AG08396 (cell line): ENCODE measurements at regions not wholly inside any gene's neighbourhood (a gene's known extent, or its start where the extent isn't known, plus 50 kb on each side); places are given as distances from the start of the nearest gene placed in this dataset.
A peak's percentile ranks its signal among the peaks of the same experiment; 100 is the strongest.

ENCODE experiments used
- DNase-seq: peaks from one replicate; pipeline ENCODE4 v3.0.0; 2012; ENCODE audit warnings: low spot score, mixed read lengths

GRCh38 chr2:64857581-64858471 lies 131.4 kb upstream of the SLC1A4 start:
- DNase-seq, result peak; percentile 32

DNA sequence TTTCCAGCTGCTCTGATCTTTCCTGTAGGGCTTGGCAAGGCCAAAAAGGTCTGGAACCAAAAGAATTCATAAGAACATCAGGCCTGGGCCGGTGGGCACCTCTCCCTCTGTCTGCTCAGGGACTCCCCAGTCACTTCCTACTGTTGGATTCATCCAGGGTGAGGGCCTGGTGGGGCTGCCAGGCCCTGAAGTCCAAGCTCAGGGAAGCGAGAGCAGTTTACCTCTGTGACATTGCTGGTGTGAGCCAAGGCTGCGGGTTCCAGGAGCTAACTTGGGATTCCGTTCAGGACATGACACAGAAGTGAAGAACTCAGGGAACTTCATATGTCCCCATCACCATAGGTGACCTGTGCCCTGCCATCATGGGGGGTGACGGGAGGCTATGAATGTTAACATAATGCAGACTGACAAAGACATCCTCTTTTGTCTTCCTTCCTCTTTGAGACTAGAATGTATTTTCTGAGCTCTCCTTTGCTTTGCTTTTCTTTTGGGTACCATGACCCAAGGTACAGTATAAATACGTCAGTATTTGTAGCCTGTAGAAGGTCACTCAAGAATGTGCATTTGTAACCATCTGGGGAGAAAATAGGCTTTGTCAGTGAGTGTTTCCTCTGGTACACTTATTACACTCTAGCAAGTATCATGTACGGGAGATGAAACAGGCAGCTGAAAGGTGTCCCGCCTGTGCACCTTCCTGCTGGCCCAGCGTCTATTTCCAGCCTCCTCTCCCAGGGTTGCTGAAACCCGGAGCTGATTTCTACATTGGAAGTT lies 130.5 kb upstream of the SLC1A4 start:
- no peak for DNase-seq

GRCh38 chr2:64859312-64860212 lies 129.6 kb upstream of the SLC1A4 start:
- DNase-seq, result peak; percentile 95

GRCh38 chr2:64860276-64860885 lies 128.8 kb upstream of the SLC1A4 start:
- DNase-seq, result no peak

DNA sequence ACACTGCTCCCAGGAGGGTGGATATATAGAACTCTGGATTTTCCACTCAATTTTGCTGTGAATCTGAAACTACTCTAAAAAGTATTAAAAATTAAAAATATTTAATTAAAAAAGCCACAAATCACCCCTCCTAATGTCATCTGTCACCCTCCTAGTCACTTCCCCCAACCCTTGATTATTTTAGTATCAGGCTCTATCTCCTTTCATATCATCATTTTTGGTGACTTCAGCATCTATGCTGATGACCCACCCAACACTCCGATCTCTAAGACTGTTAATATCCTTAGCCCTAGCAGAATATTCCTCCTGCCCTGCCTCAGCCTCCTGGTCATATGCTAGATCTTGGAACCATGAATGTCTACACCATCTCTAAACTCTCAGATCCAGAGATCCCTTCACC lies 128.3 kb upstream of the SLC1A4 start:
- DNase-seq, result no peak

DNA sequence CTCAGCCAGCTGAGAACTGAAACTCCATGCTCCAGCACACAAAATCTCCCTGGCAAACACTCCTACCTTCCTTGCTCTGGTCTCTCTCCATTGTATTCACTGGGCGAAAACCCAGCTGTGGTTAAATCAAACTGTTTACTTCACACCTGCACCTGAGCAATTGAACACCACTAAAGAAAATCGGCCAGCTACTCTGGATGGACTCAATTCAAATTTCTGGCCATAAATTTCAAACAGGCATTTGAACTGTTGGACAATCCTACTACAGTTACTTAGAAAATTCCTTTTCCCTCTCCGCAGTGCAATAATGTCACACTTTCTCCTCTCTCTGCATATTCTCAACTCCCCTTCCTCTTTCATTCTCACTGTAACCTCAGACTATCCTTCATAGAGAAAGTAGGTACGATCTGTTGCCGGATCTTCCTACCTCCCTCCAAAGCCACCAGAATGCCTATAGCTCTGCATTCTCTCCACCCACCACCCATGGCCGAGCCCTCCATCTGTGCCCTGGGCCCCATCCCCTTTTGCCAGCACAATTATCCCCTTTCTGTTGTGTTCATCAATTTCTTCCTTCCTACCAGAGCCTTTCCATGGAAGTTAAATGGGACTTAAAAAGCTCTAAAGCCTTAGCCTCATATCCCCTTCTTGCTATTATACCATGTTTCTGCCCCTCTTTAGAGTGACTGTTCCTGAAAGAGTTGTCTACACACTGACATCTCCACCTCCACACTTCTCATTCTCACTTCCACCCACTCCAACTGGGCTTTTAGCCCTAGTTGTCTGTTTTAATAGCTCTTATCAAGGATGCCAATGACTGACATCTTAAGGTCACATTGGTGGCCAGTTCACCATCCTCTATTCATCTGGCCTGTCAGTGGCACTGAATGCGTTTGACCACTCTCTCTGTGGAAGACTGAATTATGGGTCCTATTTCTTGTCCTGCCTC lies 127.5 kb upstream of the SLC1A4 start:
- no peak for DNase-seq

DNA sequence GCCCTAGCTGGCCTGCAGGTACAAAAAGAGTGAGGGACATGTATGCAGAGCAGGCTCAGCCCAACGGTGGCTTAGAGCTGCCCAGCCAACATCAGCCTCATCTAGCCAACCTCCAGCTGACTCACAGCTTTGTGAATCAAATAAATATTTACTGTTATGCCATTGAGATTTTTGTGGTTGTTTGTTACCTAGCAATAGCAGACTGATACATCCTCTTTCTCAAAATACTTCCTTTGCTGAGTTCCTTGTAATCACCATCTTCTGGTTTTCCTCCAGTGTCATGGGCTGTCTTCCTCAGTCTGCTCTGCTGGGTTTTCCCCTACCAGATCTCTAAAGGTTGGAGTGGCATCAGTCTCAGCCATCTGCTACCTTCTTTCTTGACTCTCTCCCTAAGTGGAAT lies 126.6 kb upstream of the SLC1A4 start:
- peak; percentile 42 for DNase-seq

DNA sequence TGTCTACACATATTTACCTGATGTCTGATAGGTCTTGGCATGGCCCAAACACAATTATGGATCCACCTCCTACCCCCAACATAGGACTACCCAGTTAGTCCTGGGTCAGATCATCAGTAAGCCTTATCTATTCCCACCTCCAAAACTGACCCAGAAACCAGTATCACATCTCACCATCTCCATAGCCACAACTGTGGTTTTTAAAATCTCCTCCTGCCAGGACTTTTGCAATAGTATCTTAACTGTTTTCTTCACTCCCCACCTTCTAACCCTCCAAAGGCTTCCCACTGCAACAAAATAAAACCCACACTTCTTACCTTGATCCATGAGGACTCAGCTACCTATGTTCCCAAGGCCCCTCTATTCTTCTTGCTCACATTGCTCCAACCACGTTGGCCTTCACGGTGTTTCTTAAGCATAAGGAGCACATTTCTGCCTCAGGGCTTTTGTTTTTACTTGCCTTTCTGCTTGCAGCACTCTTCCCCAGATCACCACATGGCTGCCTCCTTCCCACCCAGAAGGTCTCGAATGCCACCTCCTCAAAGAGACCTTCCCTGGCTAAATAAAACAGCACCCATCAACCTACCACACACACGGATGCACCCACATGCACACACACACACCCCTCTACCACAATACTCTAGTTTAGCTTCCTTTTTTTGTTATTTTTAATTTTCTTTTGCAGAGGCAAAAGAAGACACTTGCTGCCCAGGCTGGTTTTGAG lies 125.9 kb upstream of the SLC1A4 start:
- no peak for DNase-seq

GRCh38 chr2:64865073-64865830 lies 123.9 kb upstream of the SLC1A4 start:
- peak; percentile 90 for DNase-seq

DNA sequence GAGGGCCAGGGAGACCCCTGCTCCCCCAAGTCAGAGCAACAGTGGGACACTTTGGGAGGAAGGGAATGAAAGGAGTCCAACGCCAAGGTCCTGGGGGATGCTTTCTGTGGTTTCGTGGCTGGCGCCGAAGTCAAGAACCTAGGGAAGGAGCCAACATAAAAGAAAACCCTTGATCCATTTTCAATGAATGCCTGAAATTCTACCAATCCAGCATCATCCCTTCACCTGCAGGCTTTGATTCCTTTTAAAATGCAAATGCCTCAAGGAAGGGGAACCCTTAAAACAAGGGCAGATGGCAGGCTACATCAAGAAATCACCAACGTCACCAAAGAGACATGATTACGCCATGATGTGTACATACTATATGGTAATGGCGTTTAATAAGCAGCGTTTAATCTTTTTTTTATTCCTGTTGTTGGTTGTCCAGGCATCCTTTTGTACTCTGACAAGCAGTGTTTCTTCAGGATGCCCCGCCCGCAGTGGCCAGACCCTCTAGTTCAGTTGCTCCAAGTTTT lies 123.3 kb upstream of the SLC1A4 start:
- DNase-seq, result no peak

DNA sequence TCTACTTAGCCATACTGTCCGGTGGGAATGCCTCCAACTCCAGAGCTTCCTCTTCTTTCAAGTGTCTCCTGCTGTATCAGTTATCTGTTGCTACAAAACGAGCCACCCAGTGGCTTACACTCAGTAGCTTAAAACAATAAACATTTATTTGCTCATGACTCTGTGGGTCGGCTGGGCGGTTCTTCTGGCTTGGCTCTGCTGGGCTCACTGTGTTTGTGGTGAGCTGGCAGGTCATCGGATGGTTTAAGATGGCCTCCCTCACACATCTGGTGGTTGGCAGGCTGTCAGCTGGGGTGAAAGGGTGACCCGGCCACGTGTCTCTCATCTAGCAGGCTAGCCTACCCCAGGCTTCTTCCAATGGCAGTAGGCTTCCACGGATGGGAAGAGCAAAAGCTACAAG lies 122.4 kb upstream of the SLC1A4 start:
- peak; percentile 84 for DNase-seq

GRCh38 chr2:64867253-64867996 lies 121.8 kb upstream of the SLC1A4 start:
- DNase-seq, result no peak

DNA sequence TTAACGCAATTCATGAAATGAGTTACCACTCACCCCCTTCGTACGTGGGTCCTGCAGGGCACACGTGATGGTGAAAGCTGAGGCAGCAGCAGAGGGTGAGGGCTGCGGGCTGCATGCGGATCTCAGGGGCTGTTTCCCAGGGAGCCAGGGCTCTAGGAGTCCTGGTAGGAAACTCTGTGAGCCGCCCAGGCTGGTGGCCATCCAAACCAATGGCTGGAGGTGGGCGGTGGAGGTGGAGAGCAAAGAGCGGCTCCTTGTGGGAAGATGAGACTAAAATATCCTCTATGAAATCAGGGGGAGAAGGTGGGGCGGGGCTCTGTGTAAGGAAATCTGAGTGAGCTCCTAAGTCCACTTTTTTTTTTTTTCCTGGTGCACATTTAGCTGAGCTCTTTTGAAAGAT lies 120.1 kb upstream of the SLC1A4 start:
- no peak for DNase-seq

GRCh38 chr2:64873472-64873924 lies 115.7 kb upstream of the SLC1A4 start:
- DNase-seq, result peak; percentile 67

DNA sequence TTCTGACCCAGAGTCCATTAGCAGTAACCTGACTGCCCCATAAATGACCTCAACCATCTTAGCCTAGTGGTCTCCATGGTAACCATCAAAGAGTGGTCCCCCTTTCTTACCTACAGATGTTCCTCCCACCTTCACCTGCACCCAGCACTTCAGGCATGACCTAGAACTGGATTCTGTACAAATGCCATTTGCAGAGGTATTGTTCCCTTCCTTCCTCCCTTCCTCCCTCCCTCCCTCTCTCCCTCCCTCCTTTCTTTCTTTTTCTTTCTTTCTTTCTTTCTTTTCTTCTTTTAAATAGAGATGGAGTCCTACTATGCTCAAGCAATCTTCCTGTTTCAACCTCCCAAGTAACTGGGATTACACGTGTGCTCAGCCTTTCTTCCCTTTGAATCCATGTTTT lies 114.6 kb upstream of the SLC1A4 start:
- DNase-seq, result no peak

- DNase-seq, result no peak
These were observed 113.8 kb upstream of the SLC1A4 start for GRCh38 chr2:64875368-64875767.

DNA sequence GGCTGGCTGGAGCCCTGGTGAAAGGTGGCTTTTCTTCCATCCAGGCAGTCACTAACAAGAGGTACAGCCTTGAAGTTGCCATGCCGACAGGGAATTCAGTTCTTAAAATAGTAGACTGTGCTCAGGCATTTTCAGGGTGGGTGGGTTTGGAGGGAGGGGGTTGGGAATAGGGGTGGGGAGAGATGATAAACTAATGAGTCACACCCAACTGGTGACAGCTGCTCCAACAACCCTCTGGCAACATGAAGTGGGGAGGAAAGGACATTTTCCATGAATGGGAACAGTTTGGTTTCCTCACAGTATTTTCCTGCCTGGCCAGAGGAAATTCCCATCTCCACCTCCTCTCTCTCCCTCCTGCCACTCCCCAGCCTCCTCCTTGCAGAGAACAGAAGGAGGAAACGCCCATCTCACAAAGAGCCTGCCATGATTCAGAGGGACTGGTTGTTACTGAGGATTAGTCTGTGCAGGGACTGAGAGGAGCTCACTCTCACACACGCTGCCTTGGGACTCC lies 113.0 kb upstream of the SLC1A4 start:
- DNase-seq, result peak; percentile 59

DNA sequence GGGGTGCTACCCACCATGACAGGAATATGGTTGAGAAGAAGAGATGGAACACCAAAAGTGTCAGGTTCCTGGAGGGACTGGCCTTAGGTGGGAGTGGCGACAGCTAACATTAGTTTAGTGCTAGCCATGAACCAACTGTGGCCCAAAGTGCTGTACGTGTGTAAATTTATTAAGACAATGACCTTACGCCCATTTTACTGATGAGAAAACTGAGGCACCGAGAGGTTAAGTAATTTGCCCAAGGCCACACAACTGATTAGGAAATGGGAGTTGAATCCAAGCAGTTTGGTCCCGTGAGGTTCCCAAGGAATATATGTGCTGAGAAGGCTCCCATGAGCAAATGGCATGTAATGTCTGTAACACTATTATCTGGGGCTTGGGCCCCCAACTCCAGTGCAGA lies 109.5 kb upstream of the SLC1A4 start:
- no peak for DNase-seq
